ENCODE measurements at regions not wholly inside any gene's neighbourhood (a gene's known extent, or its start where the extent isn't known, plus 50 kb on each side); places are given as distances from the start of the nearest gene placed in this dataset.
A peak's percentile ranks its signal among the peaks of the same experiment; 100 is the strongest.
"Not testable (repeated sequence)": the region's sequence is repeated elsewhere in the genome, so short reads cannot be mapped to it uniquely, and the experiment has no call there.

- DNase-seq: not testable (repeated sequence)
Measured at GRCh38 chr7:19954166-19954565, 180.7 kb upstream of the TMEM196 start.

GRCh38 chr7:19953411-19953810 lies 180.0 kb upstream of the TMEM196 start:
- peak; percentile 21 for DNase-seq

- no peak for DNase-seq
Measured at GRCh38 chr7:19948160-19948559, 174.7 kb upstream of the TMEM196 start.

- peak; percentile 62 for DNase-seq
Measured at GRCh38 chr7:19944363-19945120, 171.1 kb upstream of the TMEM196 start.

- peak; percentile 87 for DNase-seq
Measured at GRCh38 chr7:19939746-19940145, 166.3 kb upstream of the TMEM196 start.

- no peak for DNase-seq
Measured at GRCh38 chr7:19932549-19933249, 159.3 kb upstream of the TMEM196 start.

- no peak for DNase-seq
Measured at GRCh38 chr7:19930851-19931250, 157.4 kb upstream of the TMEM196 start.

- DNase-seq: no peak
Measured at GRCh38 chr7:19930051-19930450, 156.6 kb upstream of the TMEM196 start.

GRCh38 chr7:19928247-19928646 lies 154.8 kb upstream of the TMEM196 start:
- no peak for DNase-seq

GRCh38 chr7:19920705-19921104 lies 147.3 kb upstream of the TMEM196 start:
- DNase-seq: no peak

GRCh38 chr7:19920166-19920565 lies 146.7 kb upstream of the TMEM196 start:
- DNase-seq: no peak

GRCh38 chr7:19919261-19920095 lies 146.1 kb upstream of the TMEM196 start:
- no peak for DNase-seq

GRCh38 chr7:19916046-19916445 lies 142.6 kb upstream of the TMEM196 start:
- DNase-seq: peak; percentile 71

GRCh38 chr7:19915596-19915995 lies 142.2 kb upstream of the TMEM196 start:
- DNase-seq: peak; percentile 61

GRCh38 chr7:19914866-19915265 lies 141.4 kb upstream of the TMEM196 start:
- DNase-seq: no peak

- DNase-seq: no peak
Measured at GRCh38 chr7:19900118-19900517, 126.7 kb upstream of the TMEM196 start.

- peak; percentile 93 for DNase-seq
Measured at GRCh38 chr7:19899529-19899928, 126.1 kb upstream of the TMEM196 start.

GRCh38 chr7:19882893-19883292 lies 109.5 kb upstream of the TMEM196 start:
- DNase-seq: not testable (repeated sequence)

GRCh38 chr7:19872094-19872493 lies 98.7 kb upstream of the TMEM196 start:
- no peak for DNase-seq

GRCh38 chr7:19871102-19871501 lies 97.7 kb upstream of the TMEM196 start:
- no peak for DNase-seq

GRCh38 chr7:19869979-19870378 lies 96.6 kb upstream of the TMEM196 start:
- DNase-seq: no peak

GRCh38 chr7:19853261-19853832 lies 79.9 kb upstream of the TMEM196 start:
- no peak for DNase-seq

GRCh38 chr7:19852192-19852591 lies 78.8 kb upstream of the TMEM196 start:
- no peak for DNase-seq

All from kidney glomerular epithelial cell (primary cell).